Activated naive CD4-positive, alpha-beta T cell treated with anti-CD3 and anti-CD28 coated beads, Interleukin-2, amount 50 U/mL, for 72 hours (primary cell): ENCODE measurements at regions not wholly inside any gene's neighbourhood (a gene's known extent, or its start where the extent isn't known, plus 50 kb on each side); places are given as distances from the start of the nearest gene placed in this dataset.

ENCODE experiments used
- ATAC-seq, 2 donors: fragments of 150-1000 bp; cut with Tn5 transposase; 2 replicates each; pipeline ENCODE4 v1.10.0; 2021; ENCODE audit warnings: mild to moderate bottlenecking in 2 of 2, moderate library complexity in 2 of 2
- DNase-seq, 2 donors: peaks; one replicate each; pipeline ENCODE4 v3.0.0; 2021 to 2022; ENCODE audit warnings: low spot score in 2 of 2
- H3K27ac Mint-ChIP-seq, 2 donors: one replicate each; pipeline ENCODE4 v1.8.0; 2022; ENCODE audit warnings: mild to moderate bottlenecking in 2 of 2, mixed read lengths in 2 of 2
- H3K36me3 Mint-ChIP-seq, 2 donors: one replicate each; pipeline ENCODE4 v1.8.0; 2022; ENCODE audit warnings: mixed read lengths in 2 of 2
- H3K9me3 Mint-ChIP-seq, 2 donors: one replicate each; pipeline ENCODE4 v1.8.0; 2022; ENCODE audit warnings: mixed read lengths in 2 of 2

- peaks cover 24 to 29% of the 10 kb centered on the region in 2 donors for H3K9me3 Mint-ChIP-seq
- ATAC-seq (no peak), DNase-seq (no peak)
- H3K36me3 Mint-ChIP-seq = no peaks in the 10 kb centered on the region
- H3K27ac Mint-ChIP-seq = no peak overlapping the region
Measured at GRCh38 chr2:139124271-139124670, 344.1 kb upstream of the NXPH2 start.

- no peak for ATAC-seq
- Mint-ChIP-seq H3K27ac (no peak overlapping the region), H3K36me3 (no peaks in the 10 kb centered on the region), H3K9me3 (peaks cover 21 to 30% of the 10 kb centered on the region in 2 donors)
- no peak for DNase-seq
Measured at GRCh38 chr2:139123795-139124194, 343.6 kb upstream of the NXPH2 start.

- ATAC-seq = no peak
- no peak for DNase-seq
- Mint-ChIP-seq H3K36me3 (no peaks in the 10 kb centered on the region), H3K9me3 (peaks cover 20 to 27% of the 10 kb centered on the region in 2 donors), H3K27ac (no peak overlapping the region)
Measured at GRCh38 chr2:139122711-139123158, 342.5 kb upstream of the NXPH2 start.

- DNase-seq (no peak), ATAC-seq (no peak)
- no peak overlapping the region for H3K27ac Mint-ChIP-seq
- peaks cover 12 to 27% of the 10 kb centered on the region in 2 donors for H3K9me3 Mint-ChIP-seq
- H3K36me3 Mint-ChIP-seq = peaks cover 0 to 4% of the 10 kb centered on the region in 2 donors
Measured at GRCh38 chr2:139099721-139100120, 319.5 kb upstream of the NXPH2 start.

- ATAC-seq = no peak
- no peak for DNase-seq
- peaks cover 12 to 27% of the 10 kb centered on the region in 2 donors for H3K9me3 Mint-ChIP-seq
- H3K27ac Mint-ChIP-seq = no peak overlapping the region
- peaks cover 0 to 4% of the 10 kb centered on the region in 2 donors for H3K36me3 Mint-ChIP-seq
Measured at GRCh38 chr2:139098961-139099360, 318.8 kb upstream of the NXPH2 start.

- Mint-ChIP-seq H3K9me3 (peaks cover 19 to 26% of the 10 kb centered on the region in 2 donors), H3K36me3 (peaks cover 0 to 4% of the 10 kb centered on the region in 2 donors), H3K27ac (no peak overlapping the region)
- no peak for DNase-seq
- no peak for ATAC-seq
Measured at GRCh38 chr2:139083121-139083520, 302.9 kb upstream of the NXPH2 start.

GRCh38 chr2:139080244-139080643, 300.1 kb upstream of the NXPH2 start:
- Mint-ChIP-seq H3K9me3 (peaks cover 4 to 14% of the 10 kb centered on the region in 2 donors), H3K36me3 (no peaks in the 10 kb centered on the region), H3K27ac (no peak overlapping the region)
- DNase-seq (no peak), ATAC-seq (no peak)

GRCh38 chr2:139079311-139079710, 299.1 kb upstream of the NXPH2 start:
- Mint-ChIP-seq H3K36me3 (no peaks in the 10 kb centered on the region), H3K27ac (no peak overlapping the region), H3K9me3 (peaks cover 4 to 14% of the 10 kb centered on the region in 2 donors)
- no peak for DNase-seq
- ATAC-seq = no peak

- no peak for ATAC-seq
- Mint-ChIP-seq H3K9me3 (peaks cover 0 to 10% of the 10 kb centered on the region in 2 donors), H3K27ac (no peak overlapping the region)
Measured at GRCh38 chr2:139078376-139078775, 298.2 kb upstream of the NXPH2 start.

GRCh38 chr2:139077099-139077737, 297.0 kb upstream of the NXPH2 start:
- no peak for DNase-seq
- Mint-ChIP-seq H3K27ac (no peak overlapping the region), H3K9me3 (peaks cover 0 to 8% of the 10 kb centered on the region in 2 donors), H3K36me3 (no peaks in the 10 kb centered on the region)
- ATAC-seq = no peak

More at GRCh38 chr2:139078376-139078775, 298.2 kb upstream of the NXPH2 start:
- no peaks in the 10 kb centered on the region for H3K36me3 Mint-ChIP-seq
- no peak for DNase-seq

GRCh38 chr2:139067874-139068273, 287.7 kb upstream of the NXPH2 start:
- Mint-ChIP-seq H3K27ac (no peak overlapping the region), H3K9me3 (peaks cover 16 to 20% of the 10 kb centered on the region in 2 donors), H3K36me3 (no peaks in the 10 kb centered on the region)
- DNase-seq (no peak), ATAC-seq (no peak)

- Mint-ChIP-seq H3K9me3 (peaks cover 16 to 20% of the 10 kb centered on the region in 2 donors), H3K27ac (no peak overlapping the region), H3K36me3 (no peaks in the 10 kb centered on the region)
- no peak for DNase-seq
- ATAC-seq = no peak
Measured at GRCh38 chr2:139067072-139067471, 286.9 kb upstream of the NXPH2 start.

- no peak overlapping the region for H3K27ac Mint-ChIP-seq
- H3K9me3 Mint-ChIP-seq = peaks cover 7 to 11% of the 10 kb centered on the region in 2 donors
- ATAC-seq = no peak
- H3K36me3 Mint-ChIP-seq = no peaks in the 10 kb centered on the region
- no peak for DNase-seq
Measured at GRCh38 chr2:139064159-139064558, 284.0 kb upstream of the NXPH2 start.

- no peak overlapping the region for H3K27ac Mint-ChIP-seq
- DNase-seq (no peak), ATAC-seq (no peak)
- H3K9me3 Mint-ChIP-seq = peaks cover 4 to 7% of the 10 kb centered on the region in 2 donors
- no peaks in the 10 kb centered on the region for H3K36me3 Mint-ChIP-seq
Measured at GRCh38 chr2:139059617-139060016, 279.4 kb upstream of the NXPH2 start.

GRCh38 chr2:139055202-139055601, 275.0 kb upstream of the NXPH2 start:
- Mint-ChIP-seq H3K27ac (no peak overlapping the region), H3K36me3 (no peaks in the 10 kb centered on the region), H3K9me3 (peaks cover 14 to 16% of the 10 kb centered on the region in 2 donors)
- DNase-seq (no peak), ATAC-seq (no peak)

GRCh38 chr2:139048017-139048416, 267.8 kb upstream of the NXPH2 start:
- Mint-ChIP-seq H3K27ac (no peak overlapping the region), H3K9me3 (peaks cover 12 to 22% of the 10 kb centered on the region in 2 donors), H3K36me3 (no peaks in the 10 kb centered on the region)
- no peak for DNase-seq
- ATAC-seq = no peak

- Mint-ChIP-seq H3K9me3 (peaks cover 8 to 16% of the 10 kb centered on the region in 2 donors), H3K27ac (no peak overlapping the region), H3K36me3 (no peaks in the 10 kb centered on the region)
- no peak for ATAC-seq
- DNase-seq = no peak
Measured at GRCh38 chr2:139045524-139045923, 265.3 kb upstream of the NXPH2 start.

- DNase-seq = no peak
- Mint-ChIP-seq H3K36me3 (peaks cover 0 to 6% of the 10 kb centered on the region in 2 donors), H3K27ac (no peak overlapping the region), H3K9me3 (peaks cover 0 to 5% of the 10 kb centered on the region in 2 donors)
- ATAC-seq = no peak
Measured at GRCh38 chr2:139034064-139034463, 253.9 kb upstream of the NXPH2 start.
